Esophagus squamous epithelium (tissue), 5 donors: ENCODE measurements at regions not wholly inside any gene's neighbourhood (a gene's known extent, or its start where the extent isn't known, plus 50 kb on each side); places are given as distances from the start of the nearest gene placed in this dataset.

Experiments used
- DNase-seq: peaks from one replicate; lab custom pipeline; 2025; lab: John Stamatoyannopoulos, UW
- H3K27ac ChIP-seq, 4 donors: fragments of 200-600 bp; sonication (generic); one replicate each; pipeline ENCODE4 v1.5.1; 2016 to 2019; ENCODE audit warnings: mild to moderate bottlenecking in 1 of 4
- H3K27me3 ChIP-seq, 4 donors: fragments of 200-600 bp; sonication (generic); 1 replicate in 3 of 4; 2 replicates in 1 of 4; pipeline versions ENCODE4 v1.5.1 to v1.6.0; 2017 to 2021; ENCODE audit warnings: antibody characterized with exemption in 1 of 4
- H3K36me3 ChIP-seq, 3 donors: fragments of 200-600 bp; sonication (generic); one replicate each; pipeline ENCODE4 v1.5.1; 2016 to 2019
- H3K4me1 ChIP-seq, 3 donors: fragments of 200-600 bp; sonication (generic); one replicate each; pipeline ENCODE4 v1.5.1; 2017 to 2019
- H3K4me3 ChIP-seq, 4 donors: fragments of 200-600 bp; sonication (generic); 1 replicate in 3 of 4; 2 replicates in 1 of 4; pipeline ENCODE4 v1.5.1; 2016 to 2019; ENCODE audit warnings: mild to moderate bottlenecking in 2 of 4, moderate library complexity in 1 of 4
- H3K9me3 ChIP-seq, 3 donors: fragments of 200-600 bp; sonication (generic); one replicate each; pipeline ENCODE4 v1.5.1; 2016 to 2019
- CTCF ChIP-seq, 6 experiments: fragments of 450-650 bp in 4 of 6; fragments of 200-600 bp in 2 of 6; sonication (generic) in 2 of 6; IDR thresholded peaks; one replicate each; pipeline ENCODE4 v1.5.1; 2016 to 2019; ENCODE audit warnings: antibody characterized with exemption in 6 of 6, mild to moderate bottlenecking in 4 of 6, moderate library complexity in 4 of 6
- POLR2A ChIP-seq, 4 donors: fragments of 450-650 bp; IDR thresholded peaks; one replicate each; pipeline ENCODE4 v1.6.1; 2017; ENCODE audit warnings: antibody characterized with exemption in 4 of 4, mild to moderate bottlenecking in 4 of 4, moderate library complexity in 3 of 4
- WGBS, 2 donors: methylation state at CpG; one replicate each; pipeline ENCODE4 v1.1.5; 2018; 5-methylcytosine and 5-hydroxymethylcytosine counted together
- intact Hi-C: fragments of 100-400 bp; cut with DNase I; formaldehyde crosslinking; loops from one replicate; pipeline ENCODE4 v1.15.0; 2022
- donor health status: DM: yes; HTN: yes; CAD: no.

GRCh38 chr1:194830387-194830786, 1644.0 kb upstream of the B3GALT2 start:
- Histone ChIP-seq H3K27me3 (no peaks in the 10 kb centered on the region), H3K4me1 (no peaks in the 10 kb centered on the region), H3K36me3 (no peaks in the 10 kb centered on the region), H3K4me3 (no peak overlapping the region), H3K9me3 (no peaks in the 10 kb centered on the region), H3K27ac (no peak overlapping the region)
- intact Hi-C loops = no loop called here
- DNase-seq = no peak
- TF ChIP-seq POLR2A (IDR thresholded peaks at IDR 0.05) = no peak
- no peak for TF ChIP-seq CTCF (IDR thresholded peaks at IDR 0.05)

- no peak overlapping the region for H3K27ac ChIP-seq
- H3K9me3 ChIP-seq = no peaks in the 10 kb centered on the region
- DNase-seq = no peak
- intact Hi-C loops = no loop called here
- H3K4me3 ChIP-seq = no peak overlapping the region
- H3K36me3 ChIP-seq = no peaks in the 10 kb centered on the region
- H3K4me1 ChIP-seq = no peaks in the 10 kb centered on the region
- no peaks in the 10 kb centered on the region for H3K27me3 ChIP-seq
- TF ChIP-seq POLR2A (IDR thresholded peaks at IDR 0.05) = no peak
- no peak for TF ChIP-seq CTCF (IDR thresholded peaks at IDR 0.05)
Observed at GRCh38 chr1:194829492-194829891, 1643.1 kb upstream of the B3GALT2 start.

- Histone ChIP-seq H3K4me3 (no peak overlapping the region), H3K27ac (no peak overlapping the region), H3K36me3 (no peaks in the 10 kb centered on the region), H3K9me3 (no peaks in the 10 kb centered on the region), H3K27me3 (no peaks in the 10 kb centered on the region), H3K4me1 (no peaks in the 10 kb centered on the region)
- no peak for DNase-seq
- 25 to 43% methylated on average over 1 of the region's 1 CpG for WGBS, 2 donors
- intact Hi-C loops = no loop called here
- TF ChIP-seq POLR2A (IDR thresholded peaks at IDR 0.05) (no peak), CTCF (IDR thresholded peaks at IDR 0.05) (no peak)
Observed at GRCh38 chr1:194825382-194825781, 1639.0 kb upstream of the B3GALT2 start.

GRCh38 chr1:194821091-194821490, 1634.7 kb upstream of the B3GALT2 start:
- Histone ChIP-seq H3K4me3 (no peak overlapping the region), H3K27ac (no peak overlapping the region), H3K27me3 (no peaks in the 10 kb centered on the region), H3K4me1 (no peaks in the 10 kb centered on the region), H3K9me3 (no peaks in the 10 kb centered on the region), H3K36me3 (no peaks in the 10 kb centered on the region)
- intact Hi-C loops = no loop called here
- TF ChIP-seq POLR2A (IDR thresholded peaks at IDR 0.05) (no peak), CTCF (IDR thresholded peaks at IDR 0.05) (no peak)
- no peak for DNase-seq
- 88% methylated on average over 1 of the region's 1 CpG for WGBS, 2 donors

- no peaks in the 10 kb centered on the region for H3K36me3 ChIP-seq
- 73 to 88% methylated on average over 2 of the region's 2 CpGs for WGBS, 2 donors
- no peaks in the 10 kb centered on the region for H3K9me3 ChIP-seq
- no peak overlapping the region for H3K4me3 ChIP-seq
- TF ChIP-seq CTCF (IDR thresholded peaks at IDR 0.05) = no peak
- no peak for TF ChIP-seq POLR2A (IDR thresholded peaks at IDR 0.05)
- DNase-seq = no peak
- no peaks in the 10 kb centered on the region for H3K4me1 ChIP-seq
- H3K27ac ChIP-seq = no peak overlapping the region
- intact Hi-C loops = no loop called here
- no peaks in the 10 kb centered on the region for H3K27me3 ChIP-seq
Observed at GRCh38 chr1:194818674-194819073, 1632.3 kb upstream of the B3GALT2 start.
